ENCODE measurements at regions not wholly inside any gene's neighbourhood (a gene's known extent, or its start where the extent isn't known, plus 50 kb on each side); places are given as distances from the start of the nearest gene placed in this dataset.

DNA sequence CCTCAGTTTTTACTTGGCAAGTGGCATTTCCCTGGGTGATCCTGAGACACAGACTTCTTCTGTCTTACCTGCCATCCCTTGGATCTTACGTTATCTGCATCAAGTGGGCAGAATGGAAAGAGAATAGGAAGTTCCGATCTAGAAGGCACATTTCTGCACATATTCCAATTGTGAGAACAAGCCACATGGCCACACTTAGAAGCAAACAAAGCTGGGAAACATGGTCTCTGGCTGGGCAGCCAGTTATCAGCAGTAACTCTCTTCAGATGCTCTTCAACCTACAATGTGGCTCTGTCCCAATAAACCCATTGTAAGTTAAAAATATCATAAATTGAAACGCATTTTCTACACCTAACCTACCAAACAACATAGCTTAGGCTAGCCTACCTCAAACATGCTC lies 67.3 kb upstream of the CCN6 start:
- H3K4me2 ChIP-seq (ENCODE audit: insufficient read depth, low read length), result no peak overlapping the region
- POLR2A ChIA-PET, result interaction anchor here (0.6 kb wide), 1 partner anchor 16 kb away, joined by 3 read pairs; no protein-coding TSS in a partner anchor
- no peak overlapping the region for H3K9ac ChIP-seq (ENCODE audit: insufficient read depth in 1 of 2, low read depth in 2 of 2, low read length in 2 of 2)
- FAIRE-seq (no peak), ATAC-seq (no peak), DNase-seq (ENCODE audit: extremely low read depth in 1 of 4, low spot score in 3 of 4) (no peak)
- H3K27ac ChIP-seq (ENCODE audit: extremely low read depth, low read depth, low read length), result no peak overlapping the region
- in situ Hi-C loops (cut with MboI) (no loop called here), intact Hi-C loops (cut with micrococcal nuclease) (no loop called here)
- TF ChIP-seq U2AF1 (optimal IDR thresholded peaks at IDR 0.05; ENCODE audit: low read depth, low read length) (no peak), ATF7 (IDR thresholded peaks at IDR 0.05) (no peak), ZNF232 (CRISPR knock-in tag; IDR thresholded peaks at IDR 0.05) (no peak), POLR2G (IDR thresholded peaks at IDR 0.05; ENCODE audit: low read depth, low read length) (no peak), HIVEP1 (CRISPR knock-in tag; IDR thresholded peaks at IDR 0.05) (no peak), BHLHE40 (IDR thresholded peaks at IDR 0.05; ENCODE audit: low read length) (no peak)
- TF ChIP-seq, protein P1, sequence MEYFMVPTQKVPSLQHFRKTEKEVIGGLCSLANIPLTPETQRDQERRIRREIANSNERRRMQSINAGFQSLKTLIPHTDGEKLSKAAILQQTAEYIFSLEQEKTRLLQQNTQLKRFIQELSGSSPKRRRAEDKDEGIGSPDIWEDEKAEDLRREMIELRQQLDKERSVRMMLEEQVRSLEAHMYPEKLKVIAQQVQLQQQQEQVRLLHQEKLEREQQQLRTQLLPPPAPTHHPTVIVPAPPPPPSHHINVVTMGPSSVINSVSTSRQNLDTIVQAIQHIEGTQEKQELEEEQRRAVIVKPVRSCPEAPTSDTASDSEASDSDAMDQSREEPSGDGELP (CRISPR knock-in tag; IDR thresholded peaks at IDR 0.05; ENCODE audit: borderline replicate concordance), result no peak
- BruUV-seq (replicated peaks), result no TSS peak
- no peak overlapping the region for H3K4me3 ChIP-seq
- H3K36me3 ChIP-seq (ENCODE audit: control insufficient read depth, insufficient read depth, low read length), result no peaks in the 10 kb centered on the region
- H3K4me1 ChIP-seq (replicated peaks in 1 of 2; ENCODE audit: control insufficient read depth in 2 of 2, insufficient read depth in 2 of 2, low read length in 2 of 2), result no peaks in the 10 kb centered on the region
- H3K9me3 ChIP-seq (replicated peaks; ENCODE audit: control insufficient read depth, insufficient read depth, low read depth, low read length), result no peaks in the 10 kb centered on the region
- no peak overlapping the region for H2AFZ ChIP-seq (ENCODE audit: low read depth, low read length)
- H3K27me3 ChIP-seq (ENCODE audit: control insufficient read depth in 2 of 2, insufficient read depth in 2 of 2, low read length in 2 of 2), result peaks cover 9 to 21% of the 10 kb centered on the region in 2 experiments; a peak in 4 of 5 replicates
- no peaks in the 10 kb centered on the region for H3K79me2 ChIP-seq (ENCODE audit: control insufficient read depth, insufficient read depth, low read length)
- CTCF ChIA-PET (ENCODE audit: low intra/inter-chr PET ratio), result no interaction called here
- 0% methylated on average over 3 of the region's 3 CpGs for WGBS (ENCODE audit: insufficient coverage, low coverage, missing lambda C conversion rate)
- H3K9me1 ChIP-seq (ENCODE audit: control insufficient read depth, insufficient read depth, low read length), result no peaks in the 10 kb centered on the region
- H4K20me1 ChIP-seq (replicated peaks; ENCODE audit: control insufficient read depth, insufficient read depth, low read length), result no peaks in the 10 kb centered on the region

All from K562 (cell line).